CD1c-positive myeloid dendritic cell (primary cell): ENCODE measurements at regions not wholly inside any gene's neighbourhood (a gene's known extent, or its start where the extent isn't known, plus 50 kb on each side); places are given as distances from the start of the nearest gene placed in this dataset.
"Not testable (repeated sequence)": the region's sequence is repeated elsewhere in the genome, so short reads cannot be mapped to it uniquely, and the experiment has no call there.

Experiments
- DNase-seq: peaks from one replicate; pipeline ENCODE4 v3.0.0-alpha.2; 2016; ENCODE audit errors: extremely low spot score

DNA sequence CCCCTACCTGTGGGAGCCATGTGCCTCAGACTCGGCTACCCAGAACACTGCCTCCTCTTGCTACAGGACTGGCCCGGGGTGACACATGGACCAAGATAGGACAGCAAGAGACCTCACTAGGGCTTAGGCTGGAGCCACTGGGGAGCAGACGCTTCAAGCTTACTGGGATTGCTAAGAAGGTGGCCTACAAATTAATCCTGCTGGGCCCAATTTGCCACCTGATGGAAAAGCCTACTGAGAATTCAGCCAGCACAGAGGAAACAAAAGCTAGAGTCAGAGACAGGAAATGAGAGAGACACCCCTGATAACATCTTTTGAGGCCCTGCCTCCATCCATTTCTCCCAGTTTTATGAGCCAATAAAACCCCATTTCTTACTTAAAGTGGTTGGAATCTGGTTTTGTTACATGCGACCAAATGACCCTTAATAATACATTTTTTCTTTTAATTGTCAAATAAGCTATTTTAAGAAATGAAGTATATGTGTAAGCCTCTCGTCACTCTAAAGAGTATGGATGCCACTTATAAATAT, 282.1 kb downstream of the CXCL12 start:
- DNase-seq: no peak

DNA sequence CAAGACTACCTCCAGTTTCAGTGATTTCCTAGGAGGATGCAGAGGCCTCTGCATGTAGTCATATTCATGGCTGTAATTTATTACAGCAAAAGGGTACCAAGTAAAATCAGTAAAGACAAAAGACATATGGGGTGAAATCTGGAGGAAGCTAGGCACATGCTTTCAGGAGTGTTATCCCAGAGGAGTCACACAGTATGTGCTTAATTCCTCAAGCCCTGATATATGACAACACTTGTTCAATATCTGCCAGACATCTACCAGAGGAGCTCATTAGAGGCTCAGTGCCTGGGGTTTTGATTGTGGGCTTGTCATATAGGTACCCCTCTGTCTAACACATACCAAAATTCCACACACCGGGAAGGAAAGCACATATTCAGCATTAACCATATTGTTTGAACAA, 283.8 kb downstream of the CXCL12 start:
- no peak for DNase-seq

- no peak for DNase-seq
Observed at GRCh38 chr10:44099511-44099910, 285.4 kb downstream of the CXCL12 start.

DNA sequence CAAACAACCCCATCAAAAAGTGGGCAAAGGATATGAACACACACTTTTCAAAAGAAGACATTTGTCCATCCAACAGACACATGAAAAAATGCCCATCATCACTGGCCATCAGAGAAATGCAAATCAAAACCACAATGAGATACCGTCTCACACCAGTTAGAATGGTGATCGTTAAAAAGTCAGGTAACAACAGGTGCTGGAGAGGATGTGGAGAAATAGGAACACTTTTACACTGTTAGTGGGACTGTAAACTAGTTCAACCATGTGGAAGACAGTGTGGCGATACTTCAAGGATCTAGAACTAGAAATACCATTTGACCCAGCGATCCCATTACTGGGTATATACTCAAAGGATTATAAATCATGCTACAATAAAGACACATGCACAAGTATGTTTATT, 288.7 kb downstream of the CXCL12 start:
- not testable (repeated sequence) for DNase-seq

DNA sequence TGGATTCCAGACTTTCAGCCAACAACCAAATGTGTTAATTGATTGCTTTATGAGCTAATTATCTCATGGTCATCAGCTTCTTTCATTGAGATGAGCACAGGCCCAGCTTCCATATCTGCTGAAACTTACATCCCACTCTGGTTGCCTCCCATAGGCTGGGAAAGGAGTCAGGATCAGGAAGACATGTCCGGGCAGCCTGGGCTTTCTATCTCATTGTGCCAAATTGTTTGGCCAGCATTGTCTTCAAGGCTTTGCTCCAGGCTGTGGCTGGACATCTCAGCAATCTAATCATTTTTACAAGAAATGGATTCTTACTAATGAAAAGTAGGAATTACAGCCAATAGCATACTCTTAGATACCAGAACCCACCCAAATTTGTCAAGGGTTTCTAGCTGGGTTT, 295.2 kb downstream of the CXCL12 start:
- no peak for DNase-seq

GRCh38 chr10:44087403-44087802, 297.5 kb downstream of the CXCL12 start:
- no peak for DNase-seq

- no peak for DNase-seq
Observed at GRCh38 chr10:44083719-44084400, 301.0 kb downstream of the CXCL12 start.

- no peak for DNase-seq
Observed at GRCh38 chr10:44071479-44071878, 313.4 kb downstream of the CXCL12 start.

DNA sequence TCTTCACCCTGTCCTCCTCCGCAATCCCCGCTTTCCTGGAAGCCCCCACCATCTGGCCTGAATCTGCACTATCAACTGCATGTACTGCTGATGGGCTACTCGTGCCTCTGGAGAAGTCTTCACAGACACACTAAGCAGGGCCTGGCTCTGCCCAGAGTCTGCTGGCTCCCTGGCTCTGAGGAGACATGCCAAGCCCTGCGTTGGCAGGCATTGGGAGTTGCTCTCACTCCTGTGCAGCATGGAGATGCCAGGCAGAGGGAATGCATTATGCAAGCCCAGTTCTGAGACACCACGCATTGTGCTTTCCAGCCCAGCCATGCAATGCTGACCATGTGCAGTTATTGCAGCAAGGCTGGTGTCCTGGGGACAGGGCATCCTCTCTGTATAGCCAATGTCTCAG, 314.6 kb downstream of the CXCL12 start:
- DNase-seq: no peak

GRCh38 chr10:44069573-44069972, 315.3 kb downstream of the CXCL12 start:
- DNase-seq: no peak

DNA sequence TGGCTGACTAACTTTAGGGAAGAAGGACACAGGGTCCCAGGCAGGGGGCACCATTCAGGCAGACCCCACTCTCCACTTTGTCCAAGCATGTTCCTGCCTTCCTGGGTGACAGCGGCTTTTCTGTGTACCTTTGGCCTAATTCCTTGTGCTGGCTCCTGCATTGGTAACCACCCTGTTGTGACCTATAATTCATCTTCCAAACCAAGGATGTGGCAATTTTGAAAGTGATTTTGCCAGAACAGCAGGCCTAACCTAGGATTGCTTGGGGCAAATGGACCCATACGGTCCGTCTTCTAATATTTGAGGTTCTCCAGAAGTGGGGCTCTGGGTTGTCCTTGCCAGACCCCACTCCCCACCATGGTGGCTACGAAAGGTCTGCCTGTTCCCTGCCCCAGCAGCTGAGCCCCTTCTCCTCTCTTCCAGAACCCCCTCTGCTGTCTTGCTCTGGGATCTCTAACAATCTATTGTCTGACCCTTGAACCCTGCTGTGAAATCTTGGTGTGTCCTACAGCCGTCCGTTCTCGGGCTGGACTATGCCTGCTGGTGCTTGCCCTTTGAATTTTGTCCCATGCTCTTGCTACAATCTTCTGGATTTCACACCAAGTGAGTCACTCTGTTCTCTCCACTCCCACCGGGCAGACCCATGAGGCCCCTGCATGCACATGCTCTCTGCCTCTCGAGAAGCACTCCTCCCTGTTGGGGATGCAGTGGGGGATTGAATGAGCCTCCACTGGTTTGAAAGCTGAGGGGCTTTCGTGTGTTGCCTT, 316.0 kb downstream of the CXCL12 start:
- no peak for DNase-seq

GRCh38 chr10:44067432-44067831, 317.5 kb downstream of the CXCL12 start:
- no peak for DNase-seq

DNA sequence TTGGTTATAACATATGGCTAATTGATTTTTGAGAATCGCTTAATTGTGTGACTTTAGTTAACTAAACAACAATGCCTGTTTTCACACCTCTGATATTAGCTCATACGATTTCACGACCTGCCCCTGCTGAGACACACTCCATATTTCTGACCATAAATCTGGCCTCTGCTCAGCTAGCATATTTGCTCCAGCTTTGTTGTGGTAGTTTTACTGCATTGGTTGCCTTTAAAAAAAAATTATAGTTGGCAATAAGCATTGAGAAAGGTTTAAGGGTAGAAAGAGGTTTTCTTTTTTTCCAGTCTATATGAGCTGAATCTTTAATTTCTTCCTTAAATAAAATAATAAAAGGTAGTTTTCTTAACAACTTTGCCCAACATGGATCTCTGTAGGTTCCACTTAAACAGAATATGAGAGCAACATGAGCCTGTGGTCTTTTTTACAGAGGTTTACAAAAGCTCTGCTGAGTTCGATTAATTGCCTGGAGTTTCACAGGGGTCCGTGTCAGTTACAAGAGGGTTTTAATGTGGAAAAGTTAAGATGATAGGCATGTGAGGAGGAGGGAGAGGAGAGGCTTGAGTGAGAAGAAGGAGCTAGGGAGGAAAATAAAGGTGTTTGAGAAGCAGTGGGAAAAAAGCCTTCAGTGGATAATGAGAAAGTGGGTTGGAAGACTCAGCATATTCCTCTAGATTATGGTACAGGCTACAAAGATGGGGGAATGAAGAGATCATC, 318.2 kb downstream of the CXCL12 start:
- DNase-seq: no peak

DNA sequence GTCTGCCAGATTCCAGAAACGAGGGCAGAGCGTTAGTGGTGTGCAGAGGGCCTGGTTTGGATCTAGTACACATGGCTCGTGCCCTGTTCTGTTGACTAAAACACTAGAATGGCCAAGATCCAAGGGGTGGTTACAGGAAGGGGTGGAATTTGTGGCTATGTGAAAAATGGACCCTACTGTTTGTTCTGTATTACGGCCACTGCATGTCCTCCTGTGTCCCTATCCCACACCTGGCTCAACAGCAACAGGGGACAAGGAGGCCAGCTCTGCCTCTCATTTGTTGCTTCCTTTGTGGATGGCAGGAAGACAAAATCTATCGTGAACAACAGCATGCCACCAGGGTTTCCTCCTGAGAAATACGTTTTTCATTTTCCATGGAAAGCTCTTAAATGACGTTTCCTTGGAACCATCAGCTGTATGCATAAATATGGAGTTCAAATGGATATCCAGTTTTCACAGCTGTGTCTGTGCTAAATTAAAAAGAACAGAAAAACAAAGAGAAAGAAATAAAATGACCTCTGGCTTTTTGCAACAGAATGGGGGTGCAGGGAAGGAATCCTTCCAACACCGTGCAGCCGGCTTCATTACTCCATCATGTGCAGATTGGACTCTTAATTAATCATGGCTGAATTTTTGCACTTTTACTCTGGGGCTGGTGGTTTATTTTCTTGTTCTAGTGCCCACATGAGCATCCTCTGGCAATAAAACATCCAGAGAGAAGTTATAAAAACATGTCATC, 318.9 kb downstream of the CXCL12 start:
- DNase-seq: no peak

DNA sequence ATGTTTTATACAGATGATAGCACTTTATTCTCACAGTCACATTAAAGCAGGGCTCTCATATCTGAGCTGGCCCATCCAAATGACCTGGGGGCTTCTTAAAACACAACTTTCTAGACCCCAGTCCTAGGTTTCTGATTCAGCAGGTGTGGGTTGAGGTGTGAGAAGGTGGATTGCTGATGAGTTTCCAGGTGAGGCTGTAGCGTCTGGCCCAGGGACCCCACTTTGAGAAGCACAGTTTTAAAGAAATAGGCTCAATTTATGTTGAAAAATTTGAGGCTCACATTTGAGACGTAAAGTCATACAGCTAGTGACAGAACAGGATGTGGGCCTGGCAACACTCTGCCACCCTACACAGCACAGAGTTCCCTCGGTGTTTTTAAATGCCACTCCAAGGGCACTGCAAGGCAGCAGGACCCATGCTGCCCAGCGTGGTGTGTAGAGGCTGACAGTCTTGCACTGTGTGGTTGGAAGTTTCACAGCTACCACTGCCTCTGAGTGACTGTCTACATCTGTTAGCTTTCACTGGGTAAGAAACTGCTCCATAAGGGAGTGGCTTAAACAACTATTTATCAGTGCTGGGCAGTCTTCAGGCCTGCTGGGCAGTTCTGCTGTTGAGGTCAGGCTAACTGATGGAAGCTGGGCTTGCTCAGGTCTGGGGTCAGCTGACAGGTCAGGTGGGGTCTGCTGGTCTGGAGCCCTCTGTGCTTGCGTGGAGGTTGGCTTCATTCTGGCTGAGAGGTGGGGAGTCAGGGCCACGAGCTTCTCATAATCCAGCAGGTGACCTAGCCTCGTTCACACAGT, 319.7 kb downstream of the CXCL12 start:
- DNase-seq: no peak

DNA sequence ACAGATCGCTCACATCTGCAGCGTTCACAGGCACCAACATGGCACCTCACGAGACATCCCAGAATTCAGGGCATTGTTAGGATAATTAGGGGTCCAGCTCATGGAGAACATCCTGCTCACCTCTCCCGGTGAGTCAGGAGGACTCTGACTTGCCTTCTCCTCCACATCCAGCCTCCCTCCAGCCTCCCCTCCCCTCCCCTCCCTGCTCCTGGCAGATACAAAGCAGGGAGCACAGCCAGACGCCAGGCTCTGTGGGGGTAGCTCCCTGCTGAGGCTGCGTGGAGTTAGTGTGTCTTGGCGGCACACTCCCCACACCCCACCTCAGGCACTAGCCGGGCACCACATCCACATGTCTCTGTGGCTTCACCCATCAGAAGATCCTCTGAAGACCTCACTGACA, 320.6 kb downstream of the CXCL12 start:
- DNase-seq: no peak

DNA sequence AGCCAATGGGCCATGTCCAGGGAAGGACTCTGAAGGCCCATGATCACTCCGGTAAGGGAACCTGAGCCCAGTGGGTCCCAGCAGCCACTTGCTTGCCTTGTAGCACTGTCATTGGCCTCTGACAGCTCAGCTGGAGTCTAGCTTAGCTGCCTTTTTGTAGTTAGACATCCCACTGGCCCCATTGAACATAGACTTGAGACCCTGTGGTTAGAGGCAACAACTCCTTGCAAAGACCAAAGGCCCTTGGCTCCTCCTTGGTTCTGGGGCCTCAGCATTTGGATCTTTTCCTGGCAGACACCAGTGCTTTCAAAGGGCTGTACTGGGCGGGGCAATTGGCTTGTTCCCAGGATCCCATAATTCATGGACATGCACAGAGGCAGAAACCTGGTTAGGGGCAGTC, 321.2 kb downstream of the CXCL12 start:
- no peak for DNase-seq

DNA sequence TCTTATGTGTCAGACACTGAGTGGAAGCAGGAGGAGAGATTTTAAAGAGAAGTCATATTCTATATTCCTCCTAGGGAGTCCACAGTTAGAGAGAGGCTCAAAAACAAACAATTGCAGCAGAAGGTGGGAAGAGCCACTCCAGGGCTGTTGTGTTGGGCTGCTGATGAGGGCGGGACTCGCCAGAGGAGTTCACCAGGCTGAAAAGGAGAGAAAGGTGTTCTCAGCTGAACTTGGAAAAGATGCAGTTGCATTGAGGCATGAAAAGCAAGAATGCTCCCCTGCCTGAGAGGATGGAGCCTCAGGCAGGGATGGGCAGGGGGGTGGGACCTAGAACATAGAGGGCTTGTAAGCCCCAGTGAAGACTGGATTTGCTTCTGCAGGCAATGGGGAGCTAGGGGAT, 324.2 kb downstream of the CXCL12 start:
- no peak for DNase-seq

DNA sequence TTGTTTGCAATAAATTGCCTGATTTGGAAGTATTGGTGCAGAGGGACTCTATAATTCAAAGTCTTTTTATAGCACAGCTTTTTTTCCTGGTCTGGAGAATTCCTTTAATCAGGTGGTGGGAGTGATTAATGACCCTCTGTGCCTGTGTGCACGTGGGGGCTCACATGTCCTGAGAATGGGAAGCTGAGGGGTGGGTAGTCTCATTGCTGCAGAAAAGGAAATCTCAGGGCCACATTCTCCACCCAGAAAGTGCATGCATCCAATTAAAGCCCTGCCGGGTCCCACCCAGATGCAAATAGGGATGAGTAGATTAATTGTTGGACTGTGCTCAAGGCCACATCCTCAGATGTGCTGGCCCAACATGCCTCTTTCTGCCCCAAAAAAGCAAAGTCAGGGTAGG, 324.7 kb downstream of the CXCL12 start:
- DNase-seq: no peak

DNA sequence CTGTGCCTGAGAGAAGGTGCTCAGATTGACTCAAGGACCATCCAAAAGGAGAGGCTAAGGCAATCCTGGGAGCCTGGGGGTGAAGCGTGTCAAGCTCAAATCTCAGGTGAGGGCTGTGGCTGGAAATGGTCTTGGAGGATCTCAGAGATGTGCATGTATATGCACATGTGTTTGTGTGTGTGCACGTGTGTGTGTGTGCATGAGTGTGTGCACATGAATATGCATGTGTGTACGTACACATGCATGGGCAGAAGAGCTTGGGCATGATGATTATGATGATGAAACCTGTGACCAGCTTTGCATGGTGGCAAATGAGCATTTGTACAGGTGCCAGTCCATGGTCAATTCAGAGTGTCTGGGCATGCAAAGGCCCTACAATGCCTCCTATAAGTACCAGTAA, 326.6 kb downstream of the CXCL12 start:
- no peak for DNase-seq
